HG02938 (cell line): ENCODE measurements at regions not wholly inside any gene's neighbourhood (a gene's known extent, or its start where the extent isn't known, plus 50 kb on each side); places are given as distances from the start of the nearest gene placed in this dataset.
"Not testable (repeated sequence)": the region's sequence is repeated elsewhere in the genome, so short reads cannot be mapped to it uniquely, and the experiment has no call there.

Source experiments
- ATAC-seq: cut with Tn5 transposase; IDR thresholded peaks from one replicate; pipeline ENCODE4 v1.9.1; 2021; ENCODE audit warnings: mild to moderate bottlenecking, moderate library complexity; ENCODE audit not compliant: unreplicated experiment

DNA sequence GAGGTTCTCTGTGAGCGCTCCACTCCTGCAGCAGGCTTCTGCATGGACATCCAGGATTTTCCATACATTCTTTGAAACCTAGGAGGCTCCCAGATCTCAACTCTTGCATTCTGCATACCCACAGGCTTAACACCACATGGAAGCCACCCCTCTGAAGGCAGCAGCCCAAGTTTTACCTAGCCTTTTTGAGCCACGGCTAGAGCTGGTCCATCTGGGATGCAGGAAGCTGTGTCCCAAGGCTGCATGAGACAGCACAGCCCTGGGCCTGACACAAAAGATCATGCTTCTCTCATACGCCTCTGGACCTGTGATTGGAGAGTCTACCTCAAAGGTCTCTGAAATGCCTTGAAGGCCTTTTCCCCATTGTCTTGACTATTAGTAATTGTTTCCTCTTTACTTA is 53.6 kb upstream of the RPRM start:
- ATAC-seq, result no peak

DNA sequence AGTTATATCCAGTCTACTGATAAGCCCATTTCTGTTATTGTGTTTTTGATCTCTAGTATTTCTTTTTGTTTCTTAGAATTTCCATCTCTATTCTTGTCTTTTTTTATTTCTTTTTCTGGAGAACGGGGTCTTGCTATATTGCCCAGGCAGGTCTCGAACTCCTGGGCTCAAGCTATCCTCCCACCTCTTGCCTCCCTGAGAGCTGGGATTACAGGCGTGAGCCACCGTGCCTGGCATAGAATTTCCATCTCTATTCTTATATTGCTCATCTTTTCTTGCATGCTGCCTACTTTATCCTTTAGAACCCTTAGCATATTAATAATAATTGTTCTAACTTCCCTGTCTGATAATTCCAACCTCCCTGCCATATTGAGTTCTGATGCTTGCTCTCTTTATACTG is 55.2 kb upstream of the RPRM start:
- ATAC-seq, result not testable (repeated sequence)

DNA sequence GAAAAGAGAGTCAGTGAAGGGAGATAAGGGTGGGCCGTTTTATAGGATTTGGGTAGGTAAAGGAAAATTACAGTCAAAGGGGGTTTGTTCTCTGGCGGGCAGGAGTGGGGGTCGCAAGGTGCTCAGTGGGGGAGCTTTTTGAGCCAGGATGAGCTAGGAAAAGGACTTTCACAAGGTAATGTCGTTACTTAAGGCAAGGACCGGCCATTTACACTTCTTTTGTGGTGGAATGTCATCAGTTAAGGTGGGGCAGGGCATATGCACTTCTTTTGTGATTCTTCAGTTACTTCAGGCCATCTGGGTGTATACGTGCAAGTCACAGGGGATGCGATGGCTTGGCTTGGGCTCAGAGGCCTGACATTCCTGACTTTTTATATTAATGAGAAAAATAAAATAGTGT is 56.0 kb upstream of the RPRM start:
- not testable (repeated sequence) for ATAC-seq

DNA sequence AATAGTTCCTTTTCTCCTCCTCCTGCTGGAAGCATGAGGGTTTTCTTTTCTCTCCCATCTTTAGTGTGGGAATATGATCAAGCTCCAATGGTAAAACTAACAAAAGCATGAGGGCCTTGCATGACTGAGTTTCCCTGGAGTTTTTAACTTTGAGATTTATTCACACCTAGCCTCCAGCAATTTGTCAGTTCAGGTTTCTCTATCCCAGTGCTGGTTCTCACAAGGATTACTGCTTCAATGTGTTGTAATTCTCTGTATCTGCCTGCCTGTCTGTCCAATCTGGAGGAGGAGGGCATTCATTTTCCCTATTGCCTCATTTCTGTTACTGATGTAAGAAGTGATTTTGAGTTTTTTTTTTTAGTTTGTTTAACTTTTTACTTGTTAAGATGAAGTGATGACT is 57.6 kb upstream of the RPRM start:
- ATAC-seq, result no peak

DNA sequence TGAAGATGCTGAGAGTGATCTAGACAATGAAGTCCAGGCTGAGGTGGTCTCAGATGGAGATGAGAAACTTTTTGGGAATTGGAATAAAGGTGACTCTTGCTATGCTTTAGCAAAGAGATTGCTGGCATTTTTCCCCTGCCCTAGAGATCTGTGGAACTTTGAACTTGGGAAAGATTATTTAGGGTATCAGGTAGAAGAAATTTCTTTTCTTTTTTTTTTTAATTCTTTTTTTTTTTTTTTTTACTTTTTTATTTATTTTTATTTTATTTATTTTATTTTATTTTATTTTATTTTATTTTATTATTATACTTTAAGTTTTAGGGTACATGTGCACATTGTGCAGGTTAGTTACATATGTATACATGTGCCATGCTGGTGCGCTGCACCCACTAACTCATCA is 59.5 kb upstream of the RPRM start:
- ATAC-seq, result not testable (repeated sequence)

DNA sequence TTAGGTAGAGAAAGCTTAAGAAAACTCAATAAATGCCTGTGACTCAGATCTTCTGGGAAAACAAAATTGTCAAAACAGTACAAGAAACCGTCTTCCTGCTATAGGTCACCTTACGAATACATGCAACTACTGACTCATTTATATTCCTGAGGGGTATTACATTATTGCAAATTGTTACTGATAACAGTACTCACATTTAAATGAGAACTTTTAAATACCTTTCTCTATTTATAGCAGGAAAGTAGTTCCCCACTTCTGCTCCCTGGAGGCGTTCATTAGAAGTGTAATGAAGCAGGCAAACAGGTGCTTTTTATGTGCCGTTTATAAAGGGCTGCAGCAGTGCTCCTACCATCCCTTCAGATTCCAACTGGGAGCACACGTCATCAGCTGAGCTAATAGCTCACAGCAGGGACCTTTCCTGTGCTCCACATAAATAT is 65.1 kb upstream of the RPRM start:
- ATAC-seq, result peak; percentile 78

DNA sequence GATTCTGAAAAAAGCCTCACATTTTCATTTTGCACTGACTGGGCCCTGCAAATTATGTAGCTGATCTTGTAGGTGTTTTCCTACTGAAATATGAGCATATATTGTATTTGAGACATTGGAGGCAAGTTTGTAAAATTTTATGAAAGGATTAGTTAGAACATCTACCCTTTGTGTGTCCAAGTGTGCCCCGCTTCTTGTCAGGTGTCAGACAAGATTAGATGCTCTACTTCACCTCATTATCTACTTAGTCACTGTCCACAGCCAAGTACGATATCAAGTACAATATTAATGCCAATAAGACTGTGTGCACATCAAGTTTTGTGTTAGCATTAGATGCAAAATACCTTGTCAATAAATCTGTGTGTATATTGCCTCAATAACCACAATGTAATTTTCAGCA is 67.8 kb upstream of the RPRM start:
- ATAC-seq, result no peak

DNA sequence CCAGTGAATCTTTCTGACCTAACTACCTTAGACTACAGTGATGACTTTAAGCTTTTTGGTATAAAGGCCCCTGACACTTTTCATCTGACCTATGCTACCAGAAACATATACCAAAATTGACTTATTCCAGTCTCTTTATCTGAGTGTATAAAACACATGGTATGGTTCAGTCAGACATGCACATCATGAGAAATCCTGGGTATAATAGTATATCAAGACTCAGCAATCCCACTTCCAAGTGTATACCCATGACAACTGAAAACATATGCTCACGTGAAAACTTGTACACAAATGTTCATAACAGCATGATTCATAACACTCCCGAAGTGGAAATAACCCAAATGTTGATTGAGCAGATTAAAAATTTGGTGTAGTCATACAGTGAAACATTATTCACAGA is 70.0 kb upstream of the RPRM start:
- ATAC-seq, result no peak

DNA sequence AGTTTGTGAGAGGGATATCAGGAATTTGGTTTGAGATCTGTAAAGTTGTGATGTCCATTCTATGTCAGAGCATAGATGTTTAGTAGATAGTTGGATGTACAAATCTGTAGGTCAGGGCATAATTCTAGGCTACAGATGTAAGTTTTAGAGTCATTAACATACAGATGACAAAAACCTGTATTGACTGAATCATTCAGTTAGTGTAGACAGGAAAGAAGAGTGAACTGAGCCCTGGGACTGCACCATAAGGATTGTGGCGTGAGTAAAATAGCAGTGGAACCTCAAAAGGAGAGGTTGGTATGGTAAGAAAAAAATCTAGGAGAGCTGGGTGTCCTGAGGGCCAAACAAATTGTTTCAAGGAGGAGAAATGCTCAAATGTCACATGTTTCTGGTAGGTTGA is 73.1 kb upstream of the RPRM start:
- ATAC-seq, result no peak

DNA sequence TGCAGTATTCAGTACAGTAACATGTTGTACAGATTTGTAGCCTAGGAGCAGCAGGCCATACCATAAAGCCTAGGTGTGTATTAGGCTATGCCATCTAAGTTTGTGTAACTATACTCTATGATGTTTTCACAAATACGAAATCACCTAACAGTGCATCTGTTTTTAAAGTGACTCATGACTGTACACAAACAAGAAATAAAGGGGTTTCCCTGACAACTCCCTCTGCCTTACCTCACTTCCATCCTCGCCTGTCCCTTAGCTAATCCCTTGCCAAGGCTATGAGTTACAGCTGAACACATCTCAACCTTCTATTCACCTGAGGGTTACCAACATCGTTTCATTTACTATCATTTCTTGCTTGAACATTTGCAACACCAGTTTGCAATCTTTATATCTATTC is 78.6 kb upstream of the RPRM start:
- no peak for ATAC-seq

DNA sequence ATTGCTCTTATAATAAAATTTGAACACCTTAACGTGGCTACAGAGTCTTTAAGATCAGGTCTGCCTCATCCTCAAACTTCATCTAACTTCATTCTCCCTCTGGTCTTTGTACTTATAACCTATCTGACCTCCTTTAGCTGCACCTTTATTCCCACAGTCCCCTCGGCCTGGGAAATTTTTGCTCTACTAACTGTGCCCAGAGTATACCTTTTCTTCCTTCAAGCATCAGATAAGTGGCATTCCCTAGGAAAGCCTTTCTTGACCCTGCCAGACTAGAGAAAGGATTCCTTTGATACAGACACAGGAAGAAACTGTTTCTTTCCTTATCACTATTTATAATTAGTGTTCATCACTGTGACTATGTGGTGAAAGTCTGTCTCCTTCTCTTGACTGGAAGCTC is 79.2 kb upstream of the RPRM start:
- ATAC-seq, result no peak

DNA sequence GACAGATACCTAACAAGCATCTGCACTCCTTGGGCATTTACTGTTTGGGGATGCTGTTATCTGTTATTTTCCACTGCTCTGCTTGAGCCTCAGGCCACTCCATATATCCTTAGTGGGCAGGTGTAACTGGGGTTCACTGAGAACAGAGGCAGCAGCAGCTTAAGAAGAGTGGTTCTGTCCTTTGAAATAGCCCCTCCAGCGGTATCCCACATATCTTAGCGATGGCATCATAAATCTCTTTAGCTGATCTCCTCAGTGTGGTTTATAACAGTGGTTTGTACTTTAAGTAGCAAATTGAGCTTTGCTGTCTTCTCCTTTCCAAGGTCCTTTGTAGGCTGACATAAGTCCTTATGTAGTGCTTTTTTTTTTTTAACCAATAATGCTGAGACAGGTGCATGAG is 79.7 kb upstream of the RPRM start:
- ATAC-seq, result no peak

DNA sequence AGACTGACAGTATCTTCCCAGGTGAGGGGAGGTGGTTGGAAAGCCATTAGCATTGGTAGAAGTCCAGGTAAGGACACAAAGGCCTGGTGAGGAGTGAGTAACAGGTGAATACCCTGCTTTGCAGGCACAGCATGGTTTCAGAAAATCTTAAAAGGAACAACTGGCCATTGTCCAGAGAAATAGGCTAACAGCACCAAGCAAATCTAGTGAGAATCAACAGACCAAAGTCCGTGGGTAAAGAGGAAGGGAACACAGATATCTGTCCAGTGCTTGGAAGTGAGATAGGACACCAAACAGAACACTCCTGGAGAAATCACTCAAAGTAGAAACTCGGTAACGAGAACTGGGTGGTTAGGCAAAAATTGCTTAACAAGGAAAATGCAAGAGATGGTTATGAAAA is 88.8 kb upstream of the RPRM start:
- no peak for ATAC-seq

DNA sequence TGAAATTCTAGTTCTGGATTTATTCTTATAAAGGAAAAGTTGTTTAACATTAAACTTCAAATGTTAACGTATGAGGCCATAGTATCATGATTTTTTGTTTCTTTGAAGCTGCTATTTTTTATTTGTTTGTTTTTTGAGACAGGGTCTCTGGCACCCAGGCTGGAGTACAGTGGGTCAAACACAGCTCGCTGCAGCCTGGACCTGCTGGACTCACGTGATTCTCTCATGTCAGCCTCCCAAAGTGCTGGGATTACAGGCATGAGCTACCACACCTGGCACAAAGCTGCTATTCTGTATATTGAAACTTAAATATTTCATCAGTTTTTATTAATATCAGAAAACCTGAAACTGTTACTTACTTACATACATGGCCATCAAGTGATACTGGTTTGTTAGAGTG is 89.5 kb upstream of the RPRM start:
- no peak for ATAC-seq

DNA sequence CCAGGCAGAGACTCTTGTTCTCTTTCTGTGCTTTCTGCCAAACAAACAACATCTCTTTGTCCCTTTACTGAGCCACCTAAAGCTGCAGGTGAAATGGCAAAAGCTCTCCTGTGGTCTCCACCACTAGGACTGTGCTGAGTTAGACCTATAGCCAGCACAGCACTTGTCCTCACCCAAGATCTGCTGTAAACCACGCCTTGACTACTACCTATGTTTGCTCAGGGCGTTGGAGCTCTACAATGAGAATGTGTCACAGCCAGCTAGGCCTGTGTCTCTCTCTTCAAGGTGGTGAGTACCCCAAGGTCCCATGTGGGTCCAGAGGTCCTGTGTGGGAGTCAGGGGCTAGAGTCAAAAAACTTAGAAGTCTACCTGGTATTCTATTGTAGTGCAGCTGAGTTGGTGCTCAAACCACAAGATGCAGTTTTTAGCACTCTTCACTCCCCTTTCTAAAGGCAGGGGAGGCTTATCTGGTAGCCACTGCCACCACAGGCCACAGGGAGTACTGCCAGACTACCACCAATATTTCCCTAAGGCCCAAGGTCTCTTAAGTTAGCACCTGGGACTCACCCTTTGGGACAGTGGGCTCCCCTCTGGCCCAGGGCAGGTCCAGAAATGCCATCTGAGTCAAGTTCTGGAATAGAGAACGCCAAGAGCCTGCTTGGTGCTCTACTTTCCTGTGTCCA is 96.8 kb upstream of the RPRM start:
- no peak for ATAC-seq

DNA sequence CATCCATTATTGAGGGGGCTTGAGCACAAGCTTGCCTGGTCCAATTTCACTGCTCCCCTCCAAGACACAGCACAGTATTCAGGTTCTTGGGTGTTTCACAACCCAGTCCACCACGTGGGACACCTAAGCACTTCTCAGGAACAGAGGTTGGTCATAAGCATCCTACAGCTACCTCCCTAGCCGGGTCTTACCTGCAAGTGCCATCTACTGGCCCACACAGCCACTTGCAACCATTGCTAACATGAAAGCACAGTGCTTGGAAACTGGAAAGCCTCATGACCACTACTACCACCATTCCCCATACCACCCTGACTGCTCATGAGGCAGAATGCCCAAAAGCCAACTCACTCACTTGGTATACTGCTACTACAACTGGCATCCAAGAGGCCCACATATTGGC is 105.7 kb upstream of the RPRM start:
- ATAC-seq, result no peak

DNA sequence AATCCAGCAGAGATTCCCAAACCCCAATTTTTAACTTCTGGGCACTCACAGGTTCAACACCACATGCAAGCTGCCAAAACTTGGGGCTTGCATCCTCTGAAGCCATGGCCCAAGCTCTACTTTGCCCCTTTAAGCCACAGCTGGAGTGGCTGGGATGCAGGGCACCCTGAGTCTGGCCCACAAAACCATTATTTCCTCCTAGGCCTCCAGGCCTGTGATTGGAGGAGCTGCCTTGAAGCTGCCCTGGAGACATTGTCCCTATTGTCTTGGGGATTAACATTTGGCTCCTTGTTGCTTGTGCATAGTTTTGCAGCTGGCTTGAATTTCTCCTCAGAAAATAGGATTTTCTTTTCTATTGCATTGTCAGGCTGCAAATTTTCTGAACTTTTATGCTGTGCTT is 109.8 kb upstream of the RPRM start:
- ATAC-seq, result no peak

DNA sequence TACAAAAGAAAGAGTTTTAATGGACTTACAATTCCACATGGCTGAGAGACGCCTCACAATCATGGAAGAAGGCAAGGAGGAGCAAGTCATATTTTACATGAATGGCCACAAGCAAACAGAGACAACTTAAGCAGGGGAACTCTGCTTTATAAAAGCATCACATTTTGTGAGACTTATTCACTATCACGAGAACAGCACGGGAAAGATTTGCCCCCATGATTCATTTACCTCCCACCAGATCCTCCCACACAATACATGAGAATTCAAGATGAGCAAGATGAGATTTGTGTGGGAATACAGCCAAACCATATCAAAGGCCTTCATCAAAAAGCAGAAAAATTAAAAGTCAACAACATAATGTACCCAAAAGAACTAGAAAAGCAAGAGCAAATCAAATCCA is 111.0 kb upstream of the RPRM start:
- ATAC-seq, result no peak

DNA sequence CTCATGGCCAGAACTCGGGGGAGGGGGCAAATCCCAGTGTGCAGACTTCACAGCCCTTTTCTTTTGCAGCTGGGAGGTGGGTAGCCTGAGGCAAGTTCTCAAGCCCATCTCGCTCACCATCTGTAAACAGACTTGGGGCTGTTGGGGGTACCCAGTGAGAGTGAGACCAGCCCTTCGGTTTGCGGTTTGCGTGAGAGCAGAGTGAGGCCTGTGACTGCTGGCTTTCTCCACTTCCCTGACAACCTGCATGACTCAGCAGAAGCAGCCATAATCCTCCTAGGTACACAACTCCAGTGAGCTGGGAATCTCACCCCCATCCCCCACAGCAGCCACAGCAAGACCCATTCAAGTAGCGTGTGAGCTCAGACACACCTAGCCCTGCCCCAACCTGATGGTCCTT is 114.5 kb upstream of the RPRM start:
- not testable (repeated sequence) for ATAC-seq

DNA sequence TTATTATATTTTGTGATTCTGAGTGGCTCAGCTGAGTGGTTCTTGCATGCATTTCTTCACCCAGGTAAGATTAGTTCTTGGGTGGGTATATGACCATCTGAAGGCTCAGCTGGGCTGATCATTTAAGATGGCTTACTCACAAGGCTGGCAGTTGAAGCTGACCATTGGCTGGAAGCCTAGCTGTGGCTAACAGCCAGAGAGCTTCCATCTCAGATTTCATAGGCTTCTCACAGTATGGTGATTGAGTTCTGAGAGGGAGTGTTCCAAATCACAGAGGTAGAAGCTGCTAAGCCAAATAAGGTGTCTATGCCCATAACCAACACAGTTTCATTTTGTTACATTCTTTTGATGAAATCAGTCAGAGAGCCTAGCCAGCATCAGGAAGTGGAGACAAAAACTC is 117.4 kb upstream of the RPRM start:
- ATAC-seq, result no peak

DNA sequence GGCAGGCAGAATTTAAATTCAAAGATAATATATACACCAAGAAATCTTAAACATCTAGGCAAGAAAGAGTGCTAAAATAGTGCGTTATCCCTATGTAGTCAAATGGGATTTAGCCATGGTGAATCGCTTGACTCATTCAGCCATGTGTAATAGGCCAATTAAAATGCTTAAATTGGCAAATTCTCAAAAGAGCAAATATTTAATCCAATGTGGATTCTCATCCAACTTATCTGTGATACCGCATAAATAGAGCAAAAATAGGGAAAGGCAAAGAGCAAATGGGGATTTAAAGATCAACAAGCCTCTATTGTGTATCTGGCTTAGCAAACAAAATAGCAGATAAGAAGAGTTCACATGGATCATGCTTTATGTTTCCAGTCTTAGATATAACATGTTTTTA is 123.2 kb upstream of the RPRM start:
- no peak for ATAC-seq

DNA sequence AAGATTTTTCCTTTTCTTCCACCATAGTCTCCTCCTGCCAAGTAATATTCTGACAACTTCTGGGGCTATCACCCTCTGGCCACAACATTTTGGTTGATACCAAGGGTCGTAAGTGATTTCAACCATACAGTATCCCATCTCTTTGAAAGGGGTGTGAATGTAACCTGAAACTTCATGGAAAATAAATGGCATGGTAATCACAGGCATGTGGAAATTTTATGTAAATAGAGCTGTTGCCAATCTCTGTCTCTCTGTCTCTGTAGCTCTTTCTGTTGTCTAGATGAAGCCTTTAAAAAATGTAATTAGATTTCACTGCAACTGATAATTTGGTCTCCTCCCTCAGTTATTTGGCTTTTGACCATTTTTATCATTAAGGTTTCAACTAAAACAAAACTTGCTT is 125.6 kb upstream of the RPRM start:
- ATAC-seq, result no peak

DNA sequence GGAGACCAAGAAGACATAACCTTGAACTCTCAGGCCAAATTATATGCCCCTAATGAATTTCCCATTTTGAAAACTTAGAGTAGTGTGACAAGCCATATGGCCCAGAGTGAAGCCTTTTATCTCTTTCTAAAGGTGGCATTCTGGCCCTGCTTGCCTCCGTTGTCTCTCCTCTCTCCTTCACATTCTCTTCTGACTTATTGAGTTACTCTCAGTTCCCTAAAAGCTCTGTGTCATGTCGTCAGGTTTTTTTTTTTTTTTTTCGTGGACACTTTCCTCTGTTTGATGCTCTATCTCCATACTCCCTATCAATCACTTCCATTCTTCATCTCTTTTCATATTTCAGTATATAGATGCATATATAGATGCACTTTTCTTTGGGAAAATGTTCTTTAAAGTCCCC is 128.1 kb upstream of the RPRM start:
- no peak for ATAC-seq

DNA sequence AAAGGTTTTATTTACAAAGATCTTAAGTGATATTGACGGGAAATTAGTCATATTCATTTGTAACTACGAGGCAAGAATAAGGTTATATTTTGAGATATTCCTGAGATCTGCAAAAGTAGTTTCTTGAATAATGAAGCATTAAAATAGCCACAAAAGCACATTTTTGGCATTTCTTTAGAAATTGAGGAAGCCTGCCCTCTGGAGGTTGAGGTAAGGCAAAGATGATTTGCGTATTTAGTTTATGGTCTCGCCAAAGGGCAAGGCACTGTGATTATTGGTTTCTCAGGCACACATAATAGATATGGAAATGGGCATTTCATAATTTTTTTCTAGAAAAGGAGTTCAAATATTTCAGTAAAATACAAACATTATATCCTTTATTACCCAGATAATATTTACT is 143.7 kb upstream of the RPRM start:
- no peak for ATAC-seq
